ENCODE measurements at regions not wholly inside any gene's neighbourhood (a gene's known extent, or its start where the extent isn't known, plus 50 kb on each side); places are given as distances from the start of the nearest gene placed in this dataset.

- Histone ChIP-seq H3K4me1 (ENCODE audit: control insufficient read depth, insufficient read depth, low read length) (no peaks in the 10 kb centered on the region), H3K9me3 (ENCODE audit: control insufficient read depth, low read depth, low read length) (no peaks in the 10 kb centered on the region), H3K27me3 (ENCODE audit: control insufficient read depth, insufficient read depth, low read length) (no peaks in the 10 kb centered on the region), H3K27ac (ENCODE audit: low read length) (no peak overlapping the region), H3K4me3 (ENCODE audit: low read length) (no peak overlapping the region), H3K36me3 (ENCODE audit: control insufficient read depth, insufficient read depth, low read length) (no peaks in the 10 kb centered on the region)
- 83% methylated on average over 1 of the region's 1 CpG for WGBS (ENCODE audit: insufficient coverage, low lambda C conversion rate)
- no peak for DNase-seq
Measured at GRCh38 chr12:65517656-65518210, 239.2 kb downstream of the MSRB3 start.

GRCh38 chr12:65518771-65519170 is 240.3 kb downstream of the MSRB3 start:
- DNase-seq: no peak
- Histone ChIP-seq H3K9me3 (ENCODE audit: control insufficient read depth, low read depth, low read length) (no peaks in the 10 kb centered on the region), H3K27me3 (ENCODE audit: control insufficient read depth, insufficient read depth, low read length) (no peaks in the 10 kb centered on the region), H3K36me3 (ENCODE audit: control insufficient read depth, insufficient read depth, low read length) (no peaks in the 10 kb centered on the region), H3K27ac (ENCODE audit: low read length) (no peak overlapping the region), H3K4me1 (ENCODE audit: control insufficient read depth, insufficient read depth, low read length) (no peaks in the 10 kb centered on the region), H3K4me3 (ENCODE audit: low read length) (no peak overlapping the region)

- no peaks in the 10 kb centered on the region for H3K27me3 ChIP-seq (ENCODE audit: control insufficient read depth, insufficient read depth, low read length)
- no peak overlapping the region for H3K4me3 ChIP-seq (ENCODE audit: low read length)
- H3K27ac ChIP-seq (ENCODE audit: low read length): no peak overlapping the region
- H3K9me3 ChIP-seq (ENCODE audit: control insufficient read depth, low read depth, low read length): no peaks in the 10 kb centered on the region
- no peak for DNase-seq
- H3K36me3 ChIP-seq (ENCODE audit: control insufficient read depth, insufficient read depth, low read length): no peaks in the 10 kb centered on the region
- H3K4me1 ChIP-seq (ENCODE audit: control insufficient read depth, insufficient read depth, low read length): no peaks in the 10 kb centered on the region
- WGBS (ENCODE audit: insufficient coverage, low lambda C conversion rate): no CpG with 5 or more reads among the region's 1 CpG
Measured at GRCh38 chr12:65520658-65521057, 242.2 kb downstream of the MSRB3 start.

GRCh38 chr12:65522956-65523860 is 244.7 kb downstream of the MSRB3 start:
- Histone ChIP-seq H3K36me3 (ENCODE audit: control insufficient read depth, insufficient read depth, low read length) (no peaks in the 10 kb centered on the region), H3K9me3 (ENCODE audit: control insufficient read depth, low read depth, low read length) (no peaks in the 10 kb centered on the region), H3K27me3 (ENCODE audit: control insufficient read depth, insufficient read depth, low read length) (no peaks in the 10 kb centered on the region), H3K4me3 (ENCODE audit: low read length) (no peak overlapping the region), H3K27ac (ENCODE audit: low read length) (no peak overlapping the region), H3K4me1 (ENCODE audit: control insufficient read depth, insufficient read depth, low read length) (no peaks in the 10 kb centered on the region)
- WGBS (ENCODE audit: insufficient coverage, low lambda C conversion rate): 94% methylated on average over 3 of the region's 12 CpGs
- no peak for DNase-seq

- no peak overlapping the region for H3K27ac ChIP-seq (ENCODE audit: low read length)
- no peaks in the 10 kb centered on the region for H3K36me3 ChIP-seq (ENCODE audit: control insufficient read depth, insufficient read depth, low read length)
- WGBS (ENCODE audit: insufficient coverage, low lambda C conversion rate): no CpG with 5 or more reads among the region's 2 CpGs
- H3K9me3 ChIP-seq (ENCODE audit: control insufficient read depth, low read depth, low read length): no peaks in the 10 kb centered on the region
- H3K27me3 ChIP-seq (ENCODE audit: control insufficient read depth, insufficient read depth, low read length): no peaks in the 10 kb centered on the region
- no peak for DNase-seq
- H3K4me3 ChIP-seq (ENCODE audit: low read length): no peak overlapping the region
- no peaks in the 10 kb centered on the region for H3K4me1 ChIP-seq (ENCODE audit: control insufficient read depth, insufficient read depth, low read length)
Measured at GRCh38 chr12:65524666-65525065, 246.2 kb downstream of the MSRB3 start.

GRCh38 chr12:65525491-65526141 is 247.1 kb downstream of the MSRB3 start:
- H3K27ac ChIP-seq (ENCODE audit: low read length): no peak overlapping the region
- H3K9me3 ChIP-seq (ENCODE audit: control insufficient read depth, low read depth, low read length): no peaks in the 10 kb centered on the region
- no peaks in the 10 kb centered on the region for H3K27me3 ChIP-seq (ENCODE audit: control insufficient read depth, insufficient read depth, low read length)
- H3K4me1 ChIP-seq (ENCODE audit: control insufficient read depth, insufficient read depth, low read length): no peaks in the 10 kb centered on the region
- DNase-seq: no peak
- no peaks in the 10 kb centered on the region for H3K36me3 ChIP-seq (ENCODE audit: control insufficient read depth, insufficient read depth, low read length)
- no CpG with 5 or more reads among the region's 3 CpGs for WGBS (ENCODE audit: insufficient coverage, low lambda C conversion rate)
- no peak overlapping the region for H3K4me3 ChIP-seq (ENCODE audit: low read length)

- WGBS (ENCODE audit: insufficient coverage, low lambda C conversion rate): no CpG with 5 or more reads among the region's 2 CpGs
- no peak for DNase-seq
- Histone ChIP-seq H3K9me3 (ENCODE audit: control insufficient read depth, low read depth, low read length) (no peaks in the 10 kb centered on the region), H3K27me3 (ENCODE audit: control insufficient read depth, insufficient read depth, low read length) (no peaks in the 10 kb centered on the region), H3K27ac (ENCODE audit: low read length) (no peak overlapping the region), H3K4me1 (ENCODE audit: control insufficient read depth, insufficient read depth, low read length) (no peaks in the 10 kb centered on the region), H3K36me3 (ENCODE audit: control insufficient read depth, insufficient read depth, low read length) (no peaks in the 10 kb centered on the region), H3K4me3 (ENCODE audit: low read length) (no peak overlapping the region)
Measured at GRCh38 chr12:65526311-65526710, 247.8 kb downstream of the MSRB3 start.

- Histone ChIP-seq H3K27me3 (ENCODE audit: control insufficient read depth, insufficient read depth, low read length) (no peaks in the 10 kb centered on the region), H3K27ac (ENCODE audit: low read length) (no peak overlapping the region), H3K9me3 (ENCODE audit: control insufficient read depth, low read depth, low read length) (no peaks in the 10 kb centered on the region), H3K4me1 (ENCODE audit: control insufficient read depth, insufficient read depth, low read length) (peaks cover 7% of the 10 kb centered on the region), H3K4me3 (ENCODE audit: low read length) (no peak overlapping the region), H3K36me3 (ENCODE audit: control insufficient read depth, insufficient read depth, low read length) (no peaks in the 10 kb centered on the region)
- WGBS (ENCODE audit: insufficient coverage, low lambda C conversion rate): no CpG with 5 or more reads among the region's 3 CpGs
- DNase-seq: no peak
Measured at GRCh38 chr12:65528127-65528526, 249.6 kb downstream of the MSRB3 start.

- Histone ChIP-seq H3K4me1 (ENCODE audit: control insufficient read depth, insufficient read depth, low read length) (peaks cover 12% of the 10 kb centered on the region), H3K27me3 (ENCODE audit: control insufficient read depth, insufficient read depth, low read length) (no peaks in the 10 kb centered on the region), H3K9me3 (ENCODE audit: control insufficient read depth, low read depth, low read length) (no peaks in the 10 kb centered on the region), H3K36me3 (ENCODE audit: control insufficient read depth, insufficient read depth, low read length) (no peaks in the 10 kb centered on the region), H3K4me3 (ENCODE audit: low read length) (no peak overlapping the region), H3K27ac (ENCODE audit: low read length) (no peak overlapping the region)
- no peak for DNase-seq
- no CpG with 5 or more reads among the region's 2 CpGs for WGBS (ENCODE audit: insufficient coverage, low lambda C conversion rate)
Measured at GRCh38 chr12:65529106-65529505, 250.6 kb downstream of the MSRB3 start.

GRCh38 chr12:65529771-65530435 is 251.4 kb downstream of the MSRB3 start:
- H3K36me3 ChIP-seq (ENCODE audit: control insufficient read depth, insufficient read depth, low read length): no peaks in the 10 kb centered on the region
- H3K4me3 ChIP-seq (ENCODE audit: low read length): no peak overlapping the region
- no peak overlapping the region for H3K27ac ChIP-seq (ENCODE audit: low read length)
- DNase-seq: no peak
- no peaks in the 10 kb centered on the region for H3K9me3 ChIP-seq (ENCODE audit: control insufficient read depth, low read depth, low read length)
- no peaks in the 10 kb centered on the region for H3K27me3 ChIP-seq (ENCODE audit: control insufficient read depth, insufficient read depth, low read length)
- H3K4me1 ChIP-seq (ENCODE audit: control insufficient read depth, insufficient read depth, low read length): peaks cover 17% of the 10 kb centered on the region
- 100% methylated on average over 3 of the region's 7 CpGs for WGBS (ENCODE audit: insufficient coverage, low lambda C conversion rate)
